SJCRH30 (cell line): ENCODE measurements at regions not wholly inside any gene's neighbourhood (a gene's known extent, or its start where the extent isn't known, plus 50 kb on each side); places are given as distances from the start of the nearest gene placed in this dataset.

Experiments
- DNase-seq, 2 experiments: peaks; one replicate each; pipeline ENCODE4 v3.0.0-alpha.2; 2015 to 2020
- H3K27ac ChIP-seq: fragments of 250-450 bp; sonication (Bioruptor Pico); 2 replicates; pipeline ENCODE4 v1.5.1; 2020; ENCODE audit warnings: mild to moderate bottlenecking, moderate library complexity
- H3K27me3 ChIP-seq: fragments of 250-450 bp; sonication (Bioruptor Pico); 2 replicates; pipeline ENCODE4 v1.5.1; 2020; ENCODE audit warnings: mild to moderate bottlenecking, moderate library complexity
- H3K36me3 ChIP-seq: fragments of 250-450 bp; sonication (Bioruptor Pico); 2 replicates; pipeline ENCODE4 v1.5.1; 2020; ENCODE audit warnings: mild to moderate bottlenecking, moderate library complexity
- H3K4me1 ChIP-seq: fragments of 250-450 bp; sonication (Bioruptor Pico); 2 replicates; pipeline ENCODE4 v1.5.1; 2020; ENCODE audit warnings: mild to moderate bottlenecking, moderate library complexity
- H3K4me3 ChIP-seq: fragments of 250-450 bp; sonication (Bioruptor Pico); 2 replicates; pipeline ENCODE4 v1.5.1; 2020; ENCODE audit warnings: mild to moderate bottlenecking, moderate library complexity
- H3K9me3 ChIP-seq: fragments of 250-450 bp; sonication (Bioruptor Pico); replicated peaks from 2 replicates; pipeline ENCODE4 v1.5.1; 2020; ENCODE audit warnings: mild to moderate bottlenecking, moderate library complexity

DNA sequence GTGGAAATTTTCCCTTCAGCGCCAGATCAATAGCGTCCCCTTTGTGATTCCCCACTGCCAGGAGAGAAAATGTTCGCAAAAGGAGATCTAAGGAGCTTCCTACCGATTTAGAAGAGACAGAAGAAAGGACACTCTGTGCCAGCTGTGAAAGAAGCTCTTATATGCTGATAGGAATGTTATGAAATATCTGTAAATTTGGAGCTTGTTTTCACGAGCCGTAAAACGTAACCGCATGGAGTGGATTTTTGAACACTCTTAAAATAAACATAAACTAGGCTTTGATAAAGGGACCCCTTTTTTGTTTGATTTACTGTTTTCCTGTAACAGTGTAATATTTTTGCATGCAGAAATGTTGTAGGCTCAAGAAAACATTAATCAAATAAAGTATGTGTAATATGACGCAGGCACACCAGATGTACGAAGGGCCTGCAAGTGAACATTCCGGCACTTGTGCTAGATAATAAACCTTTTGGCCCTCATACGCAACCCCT is 346.8 kb downstream of the ETNK1 start:
- H3K27me3 ChIP-seq, result no peaks in the 10 kb centered on the region
- H3K4me1 ChIP-seq, result no peaks in the 10 kb centered on the region
- no peak overlapping the region for H3K27ac ChIP-seq
- no peaks in the 10 kb centered on the region for H3K36me3 ChIP-seq
- no peaks in the 10 kb centered on the region for H3K9me3 ChIP-seq
- no peak for DNase-seq
- no peak overlapping the region for H3K4me3 ChIP-seq

- DNase-seq, result peak in 1 of 2 experiments; percentile 14
- H3K4me3 ChIP-seq, result no peak overlapping the region
- no peaks in the 10 kb centered on the region for H3K9me3 ChIP-seq
- H3K27ac ChIP-seq, result no peak overlapping the region
- H3K4me1 ChIP-seq, result no peaks in the 10 kb centered on the region
- no peaks in the 10 kb centered on the region for H3K27me3 ChIP-seq
- H3K36me3 ChIP-seq, result no peaks in the 10 kb centered on the region
These were observed 349.9 kb downstream of the ETNK1 start for GRCh38 chr12:22974865-22975264.

DNA sequence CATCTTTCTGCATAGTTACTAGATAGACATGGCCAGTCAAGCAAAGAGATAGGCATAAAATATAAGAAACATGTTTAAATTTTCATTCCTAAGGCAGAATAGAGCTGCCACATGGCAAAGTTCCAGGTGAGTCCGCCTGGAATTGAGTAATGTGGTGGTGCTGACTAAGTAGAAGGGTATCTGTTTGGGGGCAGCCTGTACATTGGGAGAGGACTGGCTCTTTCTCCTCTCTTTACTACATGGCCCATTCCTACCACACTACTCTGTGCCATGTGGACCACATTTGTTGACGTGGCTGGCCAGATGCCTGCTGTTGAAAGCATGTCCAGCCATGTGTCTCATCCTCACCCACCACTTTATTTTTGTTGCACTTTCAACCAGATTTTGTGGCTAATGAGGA is 354.0 kb downstream of the ETNK1 start:
- Histone ChIP-seq H3K4me3 (no peak overlapping the region), H3K9me3 (no peaks in the 10 kb centered on the region), H3K36me3 (no peaks in the 10 kb centered on the region), H3K4me1 (no peaks in the 10 kb centered on the region), H3K27ac (no peak overlapping the region), H3K27me3 (no peaks in the 10 kb centered on the region)
- no peak for DNase-seq

DNA sequence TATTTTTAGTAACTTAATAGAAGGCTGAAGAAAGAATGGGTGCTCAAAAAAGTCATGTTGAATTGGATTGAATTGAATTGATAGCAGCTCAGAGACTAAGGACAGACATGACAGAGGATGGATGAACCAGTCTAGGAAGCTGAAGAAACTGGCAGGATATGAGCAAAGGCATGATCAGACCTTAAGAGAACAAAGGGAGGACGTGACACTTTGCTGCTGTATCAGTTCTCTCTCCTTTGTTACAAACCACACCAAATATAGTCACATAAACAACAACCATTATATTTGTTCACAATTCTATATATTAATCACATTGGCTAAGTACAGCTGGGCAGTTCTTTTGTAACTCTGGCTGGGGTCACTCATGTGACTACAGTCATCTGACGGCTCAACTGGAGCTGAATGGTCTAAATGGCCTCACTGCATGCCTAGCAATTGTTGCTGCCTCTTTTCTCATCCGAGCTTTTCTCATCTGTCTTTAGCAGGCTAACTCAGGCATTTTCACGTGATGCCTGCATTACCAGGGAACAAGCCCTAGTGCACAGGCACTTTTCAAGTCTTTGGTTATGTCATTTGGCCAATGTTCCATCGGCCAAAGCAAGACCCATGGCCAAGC is 355.0 kb downstream of the ETNK1 start:
- H3K36me3 ChIP-seq, result no peaks in the 10 kb centered on the region
- no peak for DNase-seq
- H3K4me3 ChIP-seq, result no peak overlapping the region
- no peaks in the 10 kb centered on the region for H3K9me3 ChIP-seq
- H3K27me3 ChIP-seq, result no peaks in the 10 kb centered on the region
- H3K27ac ChIP-seq, result no peak overlapping the region
- H3K4me1 ChIP-seq, result no peaks in the 10 kb centered on the region

DNA sequence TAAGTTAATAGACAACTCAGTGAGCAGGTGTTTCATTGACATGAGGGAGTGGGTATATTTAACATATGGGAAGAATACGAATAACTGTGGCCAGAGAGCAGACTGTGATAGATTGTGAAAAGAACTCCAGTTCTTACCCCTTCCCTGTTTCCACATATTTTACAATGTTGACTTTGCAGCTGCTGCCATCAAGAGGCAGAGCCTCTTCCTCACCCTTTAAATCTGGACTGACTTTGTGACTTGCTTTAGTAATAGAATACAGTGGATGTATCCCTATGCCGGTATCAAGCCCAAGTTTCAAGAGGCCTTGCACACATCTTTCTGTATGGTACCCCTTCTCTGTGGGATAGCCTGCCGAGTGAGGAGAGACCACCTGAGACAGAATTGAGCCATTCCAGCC is 356.7 kb downstream of the ETNK1 start:
- no peak for DNase-seq
- Histone ChIP-seq H3K4me3 (no peak overlapping the region), H3K27me3 (no peaks in the 10 kb centered on the region), H3K36me3 (no peaks in the 10 kb centered on the region), H3K9me3 (no peaks in the 10 kb centered on the region), H3K27ac (no peak overlapping the region), H3K4me1 (no peaks in the 10 kb centered on the region)

DNA sequence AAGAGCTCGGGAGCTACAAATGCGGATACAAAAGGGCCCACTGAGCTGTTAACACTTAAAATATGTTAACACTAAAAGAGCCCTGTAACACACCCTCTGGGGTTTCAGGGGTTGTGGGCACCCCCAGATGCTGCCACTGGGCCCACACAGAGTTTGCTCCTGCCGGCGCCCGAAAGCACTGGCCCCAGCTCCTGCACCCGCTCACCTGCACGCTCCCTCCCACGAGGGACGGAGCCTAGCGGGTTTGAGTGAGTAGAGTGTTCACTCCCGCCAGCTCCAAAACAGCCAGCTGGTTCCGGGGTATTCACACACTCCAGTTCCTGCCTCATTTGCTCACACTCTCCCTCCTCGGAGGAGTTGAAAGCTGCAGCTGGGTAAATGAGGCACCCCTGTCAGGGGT is 357.7 kb downstream of the ETNK1 start:
- DNase-seq, result no peak
- Histone ChIP-seq H3K27ac (no peak overlapping the region), H3K4me3 (no peak overlapping the region), H3K27me3 (no peaks in the 10 kb centered on the region), H3K36me3 (no peaks in the 10 kb centered on the region), H3K4me1 (no peaks in the 10 kb centered on the region), H3K9me3 (no peaks in the 10 kb centered on the region)

DNA sequence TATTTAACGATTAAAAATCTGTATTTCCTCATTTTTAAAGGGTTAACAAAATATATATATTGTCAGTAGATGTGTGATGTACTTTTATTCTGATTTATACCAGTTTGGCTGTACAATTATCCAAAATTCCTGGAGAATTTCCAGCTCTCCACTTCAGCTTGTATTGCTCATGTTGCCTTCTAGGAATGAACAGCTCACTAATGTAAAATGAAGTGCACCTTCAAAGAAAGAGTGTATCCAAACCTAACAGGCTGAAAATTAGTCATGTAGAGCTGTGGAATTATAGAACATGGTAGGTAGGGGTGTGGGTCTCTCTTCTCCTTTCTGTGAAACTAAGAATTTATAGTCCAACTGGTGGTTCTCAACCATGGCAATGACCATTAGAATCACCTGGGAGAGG is 362.0 kb downstream of the ETNK1 start:
- no peaks in the 10 kb centered on the region for H3K36me3 ChIP-seq
- H3K27ac ChIP-seq, result no peak overlapping the region
- no peaks in the 10 kb centered on the region for H3K27me3 ChIP-seq
- no peaks in the 10 kb centered on the region for H3K9me3 ChIP-seq
- no peak for DNase-seq
- H3K4me1 ChIP-seq, result no peaks in the 10 kb centered on the region
- H3K4me3 ChIP-seq, result no peak overlapping the region

DNA sequence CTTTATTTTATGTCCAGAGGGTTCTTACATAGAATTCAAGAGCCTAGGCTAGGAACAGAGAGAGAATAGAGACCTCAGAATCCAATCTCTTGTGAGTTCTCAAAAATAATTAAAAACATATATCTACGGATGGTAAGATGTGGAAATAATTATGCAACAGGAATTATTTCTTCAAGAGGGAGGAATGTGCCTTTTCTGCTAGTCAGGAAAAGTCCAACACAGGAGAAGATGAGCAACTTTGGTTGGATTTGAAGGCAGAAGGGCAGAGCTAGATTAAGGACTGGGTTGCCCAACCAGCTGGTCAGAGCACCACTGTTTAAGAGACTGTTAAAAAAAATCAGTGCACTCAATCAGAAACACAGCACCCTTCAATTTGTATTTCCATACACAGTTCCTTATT is 365.5 kb downstream of the ETNK1 start:
- peaks cover 3% of the 10 kb centered on the region; the same call in 1 of the 2 replicates for H3K27me3 ChIP-seq
- H3K4me1 ChIP-seq, result no peaks in the 10 kb centered on the region
- DNase-seq, result no peak
- no peaks in the 10 kb centered on the region for H3K36me3 ChIP-seq
- H3K4me3 ChIP-seq, result no peak overlapping the region
- no peaks in the 10 kb centered on the region for H3K9me3 ChIP-seq
- no peak overlapping the region for H3K27ac ChIP-seq

GRCh38 chr12:22991250-22991844 is 366.4 kb downstream of the ETNK1 start:
- no peaks in the 10 kb centered on the region for H3K9me3 ChIP-seq
- no peak overlapping the region for H3K4me3 ChIP-seq
- H3K27me3 ChIP-seq, result peaks cover 3% of the 10 kb centered on the region; the same call in 1 of the 2 replicates
- no peak overlapping the region for H3K27ac ChIP-seq
- no peaks in the 10 kb centered on the region for H3K36me3 ChIP-seq
- H3K4me1 ChIP-seq, result no peaks in the 10 kb centered on the region
- no peak for DNase-seq

DNA sequence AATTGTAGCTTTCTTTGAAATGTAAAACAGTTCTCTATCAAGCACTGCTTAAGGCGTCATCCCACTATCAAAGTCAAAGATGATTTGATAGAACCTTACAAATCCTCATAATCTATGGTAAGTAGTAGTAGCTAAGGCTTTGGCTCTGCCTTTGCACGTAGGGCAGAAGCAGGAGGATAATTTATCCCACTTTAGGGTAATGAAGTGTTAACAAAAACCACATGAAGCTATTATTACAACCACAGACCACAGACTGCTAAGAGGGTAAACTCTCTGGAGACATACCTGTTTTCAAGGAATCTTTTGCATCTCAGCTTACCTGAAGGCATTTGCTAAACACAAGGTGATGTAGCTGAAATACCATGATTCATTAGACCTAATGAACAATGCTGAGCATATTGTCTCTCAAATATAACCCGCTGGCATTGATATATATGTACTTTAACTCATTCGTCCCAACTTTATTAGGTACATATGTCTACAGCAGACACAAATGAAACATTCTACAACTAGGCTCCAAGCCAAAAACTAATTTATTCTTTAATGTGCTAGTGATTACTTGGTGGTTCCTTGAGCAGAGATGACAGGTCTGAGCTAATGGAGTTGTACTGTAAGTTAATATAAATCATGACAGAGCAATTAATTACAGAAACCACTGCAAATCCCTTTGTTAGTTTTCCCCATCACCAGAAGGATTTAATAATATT is 368.8 kb downstream of the ETNK1 start:
- H3K4me1 ChIP-seq, result no peaks in the 10 kb centered on the region
- no peaks in the 10 kb centered on the region for H3K9me3 ChIP-seq
- no peak overlapping the region for H3K4me3 ChIP-seq
- no peaks in the 10 kb centered on the region for H3K36me3 ChIP-seq
- H3K27me3 ChIP-seq, result peaks cover 3% of the 10 kb centered on the region; the same call in 1 of the 2 replicates
- H3K27ac ChIP-seq, result no peak overlapping the region
- DNase-seq, result no peak

- Histone ChIP-seq H3K27me3 (peaks cover 3% of the 10 kb centered on the region; the same call in 1 of the 2 replicates), H3K27ac (no peak overlapping the region), H3K4me1 (no peaks in the 10 kb centered on the region), H3K4me3 (no peak overlapping the region), H3K9me3 (no peaks in the 10 kb centered on the region), H3K36me3 (no peaks in the 10 kb centered on the region)
- no peak for DNase-seq
These were observed 369.3 kb downstream of the ETNK1 start for GRCh38 chr12:22994316-22994675.

- DNase-seq, result no peak
- Histone ChIP-seq H3K36me3 (no peaks in the 10 kb centered on the region), H3K9me3 (no peaks in the 10 kb centered on the region), H3K27ac (no peak overlapping the region), H3K27me3 (no peaks in the 10 kb centered on the region), H3K4me3 (no peak overlapping the region), H3K4me1 (no peaks in the 10 kb centered on the region)
These were observed 376.5 kb downstream of the ETNK1 start for GRCh38 chr12:23001487-23001886.

DNA sequence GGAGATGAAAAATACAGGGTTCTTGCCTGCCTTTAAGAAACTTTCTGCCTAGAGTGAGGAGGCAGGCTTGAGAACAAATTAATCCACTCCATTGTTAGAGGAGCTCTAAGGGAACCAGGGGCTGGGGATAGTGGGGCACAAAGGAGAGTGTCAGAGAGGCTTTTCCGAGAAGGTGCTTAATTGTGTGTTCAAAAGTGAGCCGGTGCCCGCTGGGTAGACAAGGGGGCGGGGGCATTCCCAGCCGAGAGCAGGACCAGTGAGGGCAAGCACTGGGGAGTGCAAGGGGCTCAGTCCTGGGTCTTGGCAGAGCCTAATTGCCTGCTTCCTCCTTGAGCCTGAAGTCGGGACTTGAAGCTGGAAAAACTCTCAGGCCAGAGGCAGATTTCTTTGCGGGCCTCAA is 377.4 kb downstream of the ETNK1 start:
- no peaks in the 10 kb centered on the region for H3K27me3 ChIP-seq
- H3K4me1 ChIP-seq, result no peaks in the 10 kb centered on the region
- DNase-seq, result no peak
- H3K4me3 ChIP-seq, result no peak overlapping the region
- H3K9me3 ChIP-seq, result no peaks in the 10 kb centered on the region
- H3K27ac ChIP-seq, result no peak overlapping the region
- H3K36me3 ChIP-seq, result no peaks in the 10 kb centered on the region

DNA sequence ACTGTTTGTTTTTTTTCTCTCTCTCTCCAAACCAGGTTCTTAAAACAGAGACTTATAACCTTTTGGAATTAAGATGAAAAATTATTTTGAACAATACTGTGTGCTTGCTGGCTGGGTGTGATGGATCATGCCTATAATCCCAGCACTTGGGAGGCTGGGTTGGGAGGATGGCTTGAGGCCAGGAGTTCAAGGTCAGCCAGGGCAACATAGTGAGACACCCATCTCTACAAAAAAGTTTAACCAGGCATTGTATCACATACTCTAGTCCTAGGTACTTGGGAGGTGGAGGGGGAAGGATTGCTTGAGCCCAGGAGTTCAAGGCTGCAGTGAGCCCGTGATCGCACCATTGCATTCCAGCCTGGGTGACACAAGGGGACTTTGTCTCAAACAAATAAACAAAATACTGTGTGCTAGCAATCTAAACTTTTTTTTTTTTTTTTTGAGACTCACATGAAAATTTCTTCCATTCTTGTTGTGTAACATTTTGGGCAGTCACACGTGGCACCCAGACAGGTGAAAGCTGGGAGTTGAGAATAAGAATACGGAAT is 379.6 kb downstream of the ETNK1 start:
- H3K9me3 ChIP-seq, result no peaks in the 10 kb centered on the region
- H3K4me3 ChIP-seq, result no peak overlapping the region
- DNase-seq, result no peak
- no peaks in the 10 kb centered on the region for H3K4me1 ChIP-seq
- H3K27ac ChIP-seq, result no peak overlapping the region
- no peaks in the 10 kb centered on the region for H3K27me3 ChIP-seq
- no peaks in the 10 kb centered on the region for H3K36me3 ChIP-seq

GRCh38 chr12:23005387-23005786 is 380.4 kb downstream of the ETNK1 start:
- H3K27ac ChIP-seq, result no peak overlapping the region
- DNase-seq, result no peak
- H3K4me1 ChIP-seq, result no peaks in the 10 kb centered on the region
- H3K36me3 ChIP-seq, result no peaks in the 10 kb centered on the region
- H3K4me3 ChIP-seq, result no peak overlapping the region
- no peaks in the 10 kb centered on the region for H3K9me3 ChIP-seq
- H3K27me3 ChIP-seq, result no peaks in the 10 kb centered on the region
